Endothelial cell of umbilical vein (primary cell): ENCODE measurements at regions not wholly inside any gene's neighbourhood (a gene's known extent, or its start where the extent isn't known, plus 50 kb on each side); places are given as distances from the start of the nearest gene placed in this dataset.

Source experiments
- BruUV-seq: library from RNA; stranded (reverse); fragments of 400-500 nt; replicated peaks from 2 replicates; lab custom pipeline; 2021; lab: Mats Ljungman, UMichigan
- CTCF ChIA-PET: fragments of 300-600, 350-600 bp; sonication (Branson Sonifier 250); formaldehyde crosslinking; loops from one replicate; lab custom pipeline; 2021; ENCODE audit warnings: antibody characterized with exemption, inconsistent platforms; lab: Charles Lee
- POLR2A ChIA-PET: fragments of 300-600, 350-600 bp; sonication (Branson Sonifier 250); formaldehyde crosslinking; loops from one replicate; lab custom pipeline; 2021; ENCODE audit warnings: antibody characterized with exemption, inconsistent platforms; lab: Charles Lee
- DNase-seq: peaks from one replicate; pipeline ENCODE4 v3.0.0-alpha.2; 2011; ENCODE audit warnings: low read depth, low spot score
- FAIRE-seq: peaks from 2 replicates; lab custom pipeline; 2011; peaks lifted over from hg19 to GRCh38; lab: Jason Lieb, UNC
- H2AFZ ChIP-seq: 2 replicates; pipeline ENCODE4 v1.6.0; 2012; ENCODE audit warnings: low read depth, low read length, control low read depth, inconsistent platforms
- H3K27ac ChIP-seq: 2 replicates; pipeline ENCODE4 v1.5.1; 2011; ENCODE audit warnings: low read depth, mild to moderate bottlenecking, control low read depth, low read length, moderate library complexity; ENCODE audit not compliant: insufficient read depth
- H3K27me3 ChIP-seq, 2 experiments: 2 replicates each; pipeline versions ENCODE4 v1.6.0 to v1.6.1; 2011; ENCODE audit warnings: low read length in 2 of 2, mixed read lengths in 1 of 2; ENCODE audit not compliant: control insufficient read depth in 2 of 2, insufficient read depth in 2 of 2
- H3K36me3 ChIP-seq, 2 experiments: 2 replicates in 1 of 2; 3 replicates in 1 of 2; pipeline ENCODE4 v1.5.1; 2011; ENCODE audit warnings: low read length in 2 of 2, mild to moderate bottlenecking in 1 of 2, moderate library complexity in 1 of 2; ENCODE audit not compliant: control insufficient read depth in 2 of 2, insufficient read depth in 2 of 2; ENCODE audit errors: extremely low read depth in 1 of 2
- H3K4me1 ChIP-seq: 3 replicates; pipeline ENCODE4 v1.5.1; 2011; ENCODE audit warnings: mild to moderate bottlenecking, low read length; ENCODE audit not compliant: control insufficient read depth, insufficient read depth; ENCODE audit errors: extremely low read depth
- H3K4me2 ChIP-seq: 2 replicates; pipeline ENCODE4 v1.6.1; 2011; ENCODE audit warnings: low read length, control low read depth, mixed read lengths; ENCODE audit not compliant: insufficient read depth
- H3K4me3 ChIP-seq, 3 experiments: fragments of 200-600 bp in 1 of 3; sonication (generic), shearing (Covaris generic) in 1 of 3; replicated peaks in 1 of 3; 2 replicates each; pipeline ENCODE4 v1.5.1; 2011 to 2016; ENCODE audit warnings: control low read depth in 3 of 3, low read length in 3 of 3, mild to moderate bottlenecking in 2 of 3, inconsistent platforms in 1 of 3, low read depth in 1 of 3, moderate library complexity in 1 of 3; ENCODE audit not compliant: insufficient read depth in 1 of 3
- H3K79me2 ChIP-seq: 2 replicates; pipeline ENCODE4 v1.6.0; 2012; ENCODE audit warnings: low read length, inconsistent platforms; ENCODE audit not compliant: control insufficient read depth, insufficient read depth
- H3K9ac ChIP-seq: replicated peaks from 2 replicates; pipeline ENCODE3; 2011; ENCODE audit warnings: low read length, control low read depth; ENCODE audit not compliant: insufficient read depth; ENCODE audit errors: extremely low read depth
- H3K9me1 ChIP-seq: replicated peaks from 3 replicates; pipeline ENCODE4 v1.6.0; 2011; ENCODE audit warnings: mild to moderate bottlenecking, low read length; ENCODE audit not compliant: control insufficient read depth, insufficient read depth; ENCODE audit errors: extremely low read depth
- H3K9me3 ChIP-seq: replicated peaks from 2 replicates; pipeline ENCODE4 v1.5.1; 2012; ENCODE audit warnings: low read length, inconsistent platforms; ENCODE audit not compliant: control insufficient read depth, insufficient read depth
- H4K20me1 ChIP-seq: replicated peaks from 2 replicates; pipeline ENCODE3; 2011; ENCODE audit warnings: mild to moderate bottlenecking, low read length; ENCODE audit not compliant: control insufficient read depth, insufficient read depth; ENCODE audit errors: extremely low read depth
- CTCF ChIP-seq, 2 donors: IDR thresholded peaks; 1 replicate in 1 of 2; 2 replicates in 1 of 2; pipeline ENCODE4 v1.5.1; 2011; ENCODE audit warnings: low read length in 2 of 2, mild to moderate bottlenecking in 2 of 2, moderate library complexity in 2 of 2, control low read depth in 1 of 2, inconsistent platforms in 1 of 2, low read depth in 1 of 2; ENCODE audit not compliant: insufficient read depth in 1 of 2; ENCODE audit errors: extremely low read depth in 1 of 2
- EZH2 ChIP-seq: IDR thresholded peaks from 2 replicates; pipeline ENCODE4 v1.6.1; 2012; ENCODE audit warnings: borderline replicate concordance, low read depth, mild to moderate bottlenecking, moderate library complexity, low read length, inconsistent platforms; ENCODE audit not compliant: severe bottlenecking
- FOS ChIP-seq: IDR thresholded peaks from 2 replicates; pipeline ENCODE4 v1.6.1; 2011; ENCODE audit warnings: mild to moderate bottlenecking, low read length, moderate library complexity, borderline replicate concordance; ENCODE audit not compliant: insufficient read depth
- GATA2 ChIP-seq: IDR thresholded peaks from 2 replicates; pipeline ENCODE4 v1.7.0; 2011; ENCODE audit warnings: low read depth, mild to moderate bottlenecking, moderate library complexity, mixed read lengths, low read length; ENCODE audit not compliant: insufficient read length, insufficient read depth
- JUN ChIP-seq: IDR thresholded peaks from 2 replicates; pipeline ENCODE4 v1.6.1; 2011; ENCODE audit warnings: borderline replicate concordance, low read depth; ENCODE audit not compliant: insufficient read length, insufficient read depth
- MAX ChIP-seq: IDR thresholded peaks from 2 replicates; pipeline ENCODE4 v1.6.1; 2011; ENCODE audit not compliant: insufficient read depth, insufficient read length
- MYC ChIP-seq: IDR thresholded peaks from one replicate; pipeline ENCODE4 v1.6.1; 2011; ENCODE audit warnings: mild to moderate bottlenecking, low read depth, low read length
- POLR2A ChIP-seq: IDR thresholded peaks from 2 replicates; pipeline ENCODE4 v1.6.1; 2012; ENCODE audit warnings: low read depth, mild to moderate bottlenecking, control low read depth, low read length
- POLR2AphosphoS5 ChIP-seq: IDR thresholded peaks from 2 replicates; pipeline ENCODE4 v1.6.1; 2012; ENCODE audit warnings: low read depth, mild to moderate bottlenecking, control low read depth, low read length, moderate library complexity; ENCODE audit not compliant: insufficient read depth
- dilution Hi-C: fragments of 300-500 bp; cut with MboI; formaldehyde crosslinking; loops from one replicate; pipeline ENCODE4 v1.15.0; 2019; ENCODE audit warnings: low sequenced_read_pairs; ENCODE audit not compliant: extremely low pct_ligation_motif_present
- intact Hi-C: fragments of 100-400 bp; cut with micrococcal nuclease; formaldehyde crosslinking; loops from one replicate; pipeline ENCODE4 v1.10.0; 2022

- H3K27me3 ChIP-seq: no peaks in the 10 kb centered on the region
- no peak overlapping the region for H2AFZ ChIP-seq
- H3K4me3 ChIP-seq: no peak overlapping the region
- no peaks in the 10 kb centered on the region for H3K36me3 ChIP-seq
- peaks cover 2% of the 10 kb centered on the region for H3K9me3 ChIP-seq
- intact Hi-C loops: no loop called here
- H3K4me2 ChIP-seq: no peak overlapping the region
- DNase-seq (no peak), FAIRE-seq (no peak)
- no peak for TF ChIP-seq EZH2
- no peak for TF ChIP-seq FOS
- no peak for TF ChIP-seq CTCF (IDR thresholded peaks at IDR 0.05; ENCODE audit: extremely low read depth in 1 of 2, insufficient read depth in 1 of 2, low read depth in 1 of 2, low read length in 2 of 2)
- no peak for TF ChIP-seq JUN
- no peak for TF ChIP-seq GATA2
- no peak for TF ChIP-seq POLR2A
- no peak for TF ChIP-seq MYC
- TF ChIP-seq POLR2AphosphoS5: no peak
- TF ChIP-seq MAX: no peak
- no peaks in the 10 kb centered on the region for H3K9me1 ChIP-seq
- BruUV-seq: no TSS peak
- CTCF ChIA-PET: no interaction called here
- H3K79me2 ChIP-seq: no peaks in the 10 kb centered on the region
- dilution Hi-C loops: no loop called here
- H3K4me1 ChIP-seq: no peaks in the 10 kb centered on the region
- H3K9ac ChIP-seq: no peak overlapping the region
- H3K27ac ChIP-seq: no peak overlapping the region
- POLR2A ChIA-PET: no interaction called here
- no peaks in the 10 kb centered on the region for H4K20me1 ChIP-seq
These were observed 166.7 kb downstream of the CDC14C start for GRCh38 chr7:49091089-49091488.
